NB4 (cell line): ENCODE measurements at regions not wholly inside any gene's neighbourhood (a gene's known extent, or its start where the extent isn't known, plus 50 kb on each side); places are given as distances from the start of the nearest gene placed in this dataset.

Experiments
- DNase-seq: peaks from one replicate; pipeline ENCODE4 v3.0.0; 2010; ENCODE audit warnings: low read depth
- H3K4me3 ChIP-seq: one replicate; pipeline ENCODE4 v1.5.1; 2011; ENCODE audit warnings: mild to moderate bottlenecking, low read depth, low read length, moderate library complexity
- CTCF ChIP-seq: IDR thresholded peaks from one replicate; pipeline ENCODE4 v1.5.1; 2012; ENCODE audit warnings: low read depth, low read length
- MAX ChIP-seq: IDR thresholded peaks from 2 replicates; pipeline ENCODE4 v1.6.1; 2011; ENCODE audit warnings: low read depth, low read length
- MYC ChIP-seq: IDR thresholded peaks from 2 replicates; pipeline ENCODE4 v1.6.1; 2011; ENCODE audit warnings: low read depth, low read length
- POLR2A ChIP-seq: IDR thresholded peaks from 2 replicates; pipeline ENCODE4 v1.6.1; 2011; ENCODE audit warnings: mild to moderate bottlenecking; ENCODE audit not compliant: insufficient read length; ENCODE audit errors: extremely low read depth

GRCh38 chr6:78559056-78559455 lies 308.3 kb upstream of the IRAK1BP1 start:
- no peak for DNase-seq
- TF ChIP-seq POLR2A, result no peak
- no peak for TF ChIP-seq MAX
- no peak overlapping the region for H3K4me3 ChIP-seq

GRCh38 chr6:78561015-78561414 lies 306.3 kb upstream of the IRAK1BP1 start:
- no peak overlapping the region for H3K4me3 ChIP-seq
- no peak for TF ChIP-seq CTCF
- no peak for TF ChIP-seq MYC
- TF ChIP-seq POLR2A, result no peak
- TF ChIP-seq MAX, result no peak
- DNase-seq, result no peak

- no peak for TF ChIP-seq MYC
- TF ChIP-seq POLR2A, result no peak
- TF ChIP-seq MAX, result no peak
- TF ChIP-seq CTCF, result no peak
- H3K4me3 ChIP-seq, result no peak overlapping the region
- no peak for DNase-seq
Measured at GRCh38 chr6:78565997-78566396, 301.4 kb upstream of the IRAK1BP1 start.

GRCh38 chr6:78570044-78570443 lies 297.3 kb upstream of the IRAK1BP1 start:
- no peak overlapping the region for H3K4me3 ChIP-seq
- DNase-seq, result no peak
- TF ChIP-seq POLR2A (no peak), MYC (no peak), CTCF (no peak), MAX (no peak)

- no peak overlapping the region for H3K4me3 ChIP-seq
- DNase-seq, result no peak
- no peak for TF ChIP-seq MYC
- TF ChIP-seq CTCF, result no peak
- no peak for TF ChIP-seq MAX
- TF ChIP-seq POLR2A, result no peak
Measured at GRCh38 chr6:78577585-78577984, 289.8 kb upstream of the IRAK1BP1 start.

- DNase-seq, result no peak
- no peak for TF ChIP-seq POLR2A
- TF ChIP-seq MYC, result no peak
- no peak for TF ChIP-seq CTCF
- TF ChIP-seq MAX, result no peak
- H3K4me3 ChIP-seq, result no peak overlapping the region
Measured at GRCh38 chr6:78578430-78578829, 288.9 kb upstream of the IRAK1BP1 start.
